HFFc6 (cell line): ENCODE measurements at regions not wholly inside any gene's neighbourhood (a gene's known extent, or its start where the extent isn't known, plus 50 kb on each side); places are given as distances from the start of the nearest gene placed in this dataset.

Experiments
- DNase-seq: peaks from one replicate; pipeline ENCODE4 v3.0.0-alpha.2; 2018
- H3K27ac Mint-ChIP-seq: 2 replicates; pipeline ENCODE4 v1.8.0; 2020; ENCODE audit warnings: mild to moderate bottlenecking, mixed read lengths
- H3K27me3 Mint-ChIP-seq: 2 replicates; pipeline ENCODE4 v1.8.0; 2021; ENCODE audit warnings: mild to moderate bottlenecking, moderate library complexity, mixed read lengths; ENCODE audit not compliant: insufficient read depth
- H3K36me3 Mint-ChIP-seq: 2 replicates; pipeline ENCODE4 v1.8.0; 2021; ENCODE audit warnings: low read depth, mixed read lengths
- H3K4me1 Mint-ChIP-seq: 2 replicates; pipeline ENCODE4 v1.8.0; 2020; ENCODE audit warnings: low read depth, mixed read lengths
- H3K4me3 Mint-ChIP-seq: 2 replicates; pipeline ENCODE4 v1.8.0; 2020; ENCODE audit warnings: mild to moderate bottlenecking, moderate library complexity, mixed read lengths
- H3K9me3 Mint-ChIP-seq: 2 replicates; pipeline ENCODE4 v1.8.0; 2020; ENCODE audit warnings: mild to moderate bottlenecking, mixed read lengths
- CTCF ChIP-seq: fragments of 200-600 bp; sonication (generic); IDR thresholded peaks from 2 replicates; pipeline ENCODE4 v1.5.0; 2021; ENCODE audit warnings: antibody characterized with exemption, mild to moderate bottlenecking

GRCh38 chr1:227399152-227399730 is 80.9 kb upstream of the CDC42BPA start:
- TF ChIP-seq CTCF = no peak
- Mint-ChIP-seq H3K27ac (no peak overlapping the region), H3K27me3 (no peaks in the 10 kb centered on the region; the same call in 1 of the 2 replicates), H3K36me3 (no peaks in the 10 kb centered on the region), H3K4me3 (no peak overlapping the region), H3K9me3 (no peaks in the 10 kb centered on the region), H3K4me1 (peaks cover 18% of the 10 kb centered on the region; the same call in 1 of the 2 replicates)
- no peak for DNase-seq

- no peak overlapping the region for H3K4me3 Mint-ChIP-seq
- no peak for TF ChIP-seq CTCF
- H3K36me3 Mint-ChIP-seq = no peaks in the 10 kb centered on the region
- no peaks in the 10 kb centered on the region; the same call in 1 of the 2 replicates for H3K27me3 Mint-ChIP-seq
- peaks cover 18% of the 10 kb centered on the region; the same call in 1 of the 2 replicates for H3K4me1 Mint-ChIP-seq
- H3K9me3 Mint-ChIP-seq = no peaks in the 10 kb centered on the region
- no peak for DNase-seq
- no peak overlapping the region for H3K27ac Mint-ChIP-seq
These were observed 79.2 kb upstream of the CDC42BPA start for GRCh38 chr1:227397354-227397978.

GRCh38 chr1:227396539-227397353 is 78.5 kb upstream of the CDC42BPA start:
- no peak overlapping the region for H3K27ac Mint-ChIP-seq
- H3K27me3 Mint-ChIP-seq = no peaks in the 10 kb centered on the region
- no peaks in the 10 kb centered on the region for H3K36me3 Mint-ChIP-seq
- DNase-seq = no peak
- TF ChIP-seq CTCF = no peak
- no peak overlapping the region for H3K4me3 Mint-ChIP-seq
- H3K4me1 Mint-ChIP-seq = peaks cover 18% of the 10 kb centered on the region; the same call in 1 of the 2 replicates
- no peaks in the 10 kb centered on the region for H3K9me3 Mint-ChIP-seq

GRCh38 chr1:227395426-227396028 is 77.2 kb upstream of the CDC42BPA start:
- H3K4me1 Mint-ChIP-seq = peaks cover 18% of the 10 kb centered on the region; the same call in 1 of the 2 replicates
- no peak overlapping the region; the same call in 1 of the 2 replicates for H3K27ac Mint-ChIP-seq
- no peaks in the 10 kb centered on the region; the same call in 1 of the 2 replicates for H3K27me3 Mint-ChIP-seq
- no peaks in the 10 kb centered on the region for H3K36me3 Mint-ChIP-seq
- H3K4me3 Mint-ChIP-seq = no peak overlapping the region
- no peak for DNase-seq
- no peak for TF ChIP-seq CTCF
- H3K9me3 Mint-ChIP-seq = no peaks in the 10 kb centered on the region

- no peaks in the 10 kb centered on the region; the same call in 1 of the 2 replicates for H3K27me3 Mint-ChIP-seq
- no peaks in the 10 kb centered on the region for H3K36me3 Mint-ChIP-seq
- H3K27ac Mint-ChIP-seq = no peak overlapping the region
- H3K4me1 Mint-ChIP-seq = peaks cover 28% of the 10 kb centered on the region
- H3K4me3 Mint-ChIP-seq = no peak overlapping the region
- no peak for DNase-seq
- no peaks in the 10 kb centered on the region for H3K9me3 Mint-ChIP-seq
- TF ChIP-seq CTCF = no peak
These were observed 74.9 kb upstream of the CDC42BPA start for GRCh38 chr1:227392984-227393764.
